ENCODE measurements at regions not wholly inside any gene's neighbourhood (a gene's known extent, or its start where the extent isn't known, plus 50 kb on each side); places are given as distances from the start of the nearest gene placed in this dataset.
A peak's percentile ranks its signal among the peaks of the same experiment; 100 is the strongest.

DNA sequence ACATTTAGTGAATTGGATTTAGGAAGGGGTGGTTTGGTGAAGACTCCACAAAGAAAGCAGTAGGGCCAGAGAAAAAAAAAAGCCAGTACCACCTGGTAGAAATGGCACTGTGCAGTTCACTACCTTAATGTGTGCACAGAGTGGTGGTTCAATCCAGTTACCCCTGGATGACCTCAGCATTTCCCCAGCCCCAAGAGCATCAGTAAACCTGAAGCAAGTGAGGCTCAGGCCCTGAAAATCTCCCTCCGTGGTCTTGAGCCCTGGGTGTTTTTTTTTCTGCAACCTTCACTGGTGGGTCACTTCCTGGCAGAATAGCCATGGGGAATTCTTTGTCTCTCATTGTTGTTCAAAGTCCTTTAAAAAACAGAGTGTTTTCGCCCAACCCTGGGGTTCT lies 202.9 kb downstream of the GADD45G start:
- DNase-seq (ENCODE audit: low read depth), result no peak

DNA sequence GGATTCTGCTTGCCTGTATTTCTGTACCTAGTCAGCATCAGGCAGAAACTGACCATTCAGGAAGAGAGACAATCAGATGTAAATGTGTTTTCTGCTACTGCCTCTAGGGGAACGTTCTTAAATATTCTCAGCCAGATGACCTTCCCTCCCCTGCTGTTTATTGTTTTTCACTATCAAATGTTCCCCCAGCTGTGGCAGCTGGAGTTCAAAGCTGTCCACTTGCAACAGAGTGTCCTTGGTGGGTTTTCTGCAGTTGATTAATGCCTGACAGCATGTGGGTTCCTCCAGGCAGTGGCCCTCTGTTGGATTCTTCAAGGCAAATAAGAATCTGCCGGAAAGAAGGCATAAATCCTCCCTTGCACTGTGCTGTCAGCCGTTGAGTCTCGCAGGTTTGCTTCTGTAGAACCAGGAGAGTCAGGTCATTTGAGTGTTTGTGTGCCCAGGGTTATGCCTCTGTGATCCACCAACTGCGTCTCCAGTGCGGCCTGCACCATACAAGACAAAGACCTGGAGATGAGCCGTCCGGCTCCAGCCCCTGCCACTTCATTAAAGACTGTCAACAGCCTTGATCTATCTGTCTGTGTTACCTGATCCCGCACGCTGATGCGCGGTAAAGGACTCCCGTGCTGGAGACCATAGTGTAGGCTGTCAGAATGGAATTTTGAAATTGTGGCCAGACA lies 203.4 kb downstream of the GADD45G start:
- DNase-seq (ENCODE audit: low read depth), result no peak

DNA sequence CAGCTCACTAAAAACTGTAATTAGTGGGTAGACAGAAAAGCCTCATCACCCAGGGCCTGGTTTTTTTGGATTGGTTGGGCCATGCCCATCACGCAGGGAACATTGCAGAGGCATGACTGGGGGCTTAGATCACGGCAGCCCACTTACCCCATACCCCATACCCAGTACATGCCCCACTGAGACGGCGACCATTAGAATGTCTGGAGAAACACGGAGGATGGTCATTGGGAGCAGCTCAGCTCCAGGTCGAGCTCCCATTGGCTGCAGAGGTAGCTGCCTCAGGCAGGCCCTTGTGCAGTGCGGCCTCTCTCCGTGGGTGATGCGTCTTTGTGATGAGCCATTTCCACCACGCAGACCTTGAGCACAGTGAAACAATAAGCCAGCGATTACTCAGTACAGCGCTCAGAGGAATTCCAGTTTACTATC lies 204.0 kb downstream of the GADD45G start:
- DNase-seq (ENCODE audit: low read depth), result no peak

DNA sequence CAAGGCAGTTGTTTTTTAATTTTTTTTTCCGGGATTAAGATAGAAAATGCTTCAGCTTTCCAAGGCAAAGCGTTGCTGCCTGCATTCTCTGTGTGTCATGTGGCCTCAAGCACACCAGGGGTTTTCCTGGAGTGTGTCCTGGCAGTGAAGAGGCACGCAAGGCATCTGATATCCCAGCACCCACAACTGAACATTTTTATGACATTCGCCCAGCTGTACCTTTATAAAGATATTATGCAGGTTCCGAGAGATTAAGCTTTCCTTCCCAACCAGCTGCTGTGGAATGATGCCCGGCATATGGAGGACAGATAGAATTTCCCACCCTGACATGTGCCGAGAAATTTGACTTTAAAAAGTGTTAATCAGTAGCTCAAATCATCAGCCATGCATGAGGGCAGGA lies 205.6 kb downstream of the GADD45G start:
- DNase-seq (ENCODE audit: low read depth), result peak; percentile 35

DNA sequence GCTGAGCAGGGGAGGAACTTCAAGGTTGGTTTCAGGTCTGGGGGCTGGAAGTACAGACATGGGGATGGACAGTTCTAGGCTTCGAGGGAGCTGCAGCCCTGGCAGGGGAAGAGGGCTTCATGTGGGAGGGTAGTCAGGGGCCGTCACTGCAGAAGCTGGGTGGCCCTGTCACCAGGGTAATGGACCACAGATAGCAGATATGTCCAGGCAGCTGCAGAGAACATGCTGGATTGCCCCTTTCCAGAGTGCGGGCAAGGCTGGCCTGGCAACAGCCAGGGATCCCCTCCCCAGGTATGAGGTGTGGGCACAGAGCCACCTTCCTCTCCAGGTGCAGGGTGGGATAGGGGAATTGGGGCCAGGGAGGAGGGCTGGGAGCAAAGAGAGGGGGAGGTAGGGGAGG lies 206.5 kb downstream of the GADD45G start:
- no peak for DNase-seq (ENCODE audit: low read depth)

DNA sequence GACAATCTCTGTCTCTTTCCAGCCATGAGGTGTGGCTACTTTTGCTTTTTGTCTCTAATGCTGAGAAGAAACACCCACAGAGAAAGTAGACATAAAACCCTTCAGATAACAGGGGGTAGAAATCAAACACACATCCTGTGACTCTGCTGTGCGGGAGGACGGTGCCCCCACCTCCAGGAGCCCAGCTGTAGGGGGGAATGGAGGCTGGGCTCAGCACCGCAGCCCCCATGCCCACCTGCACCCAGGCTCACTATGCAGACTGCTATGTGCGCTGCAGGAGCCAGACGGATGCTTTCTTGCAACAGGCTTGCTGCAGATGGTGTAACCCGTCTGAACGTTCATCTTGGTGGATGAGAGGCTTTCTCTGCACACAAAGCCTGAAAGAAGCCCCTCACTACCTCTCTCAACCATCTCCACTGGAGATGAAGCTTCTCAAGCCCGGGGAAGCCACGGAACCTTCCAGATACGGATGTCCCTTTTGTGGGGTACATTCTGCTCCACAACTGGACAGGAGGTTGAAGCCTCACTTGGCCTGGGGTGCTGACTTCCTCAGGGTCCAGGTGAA lies 207.2 kb downstream of the GADD45G start:
- DNase-seq (ENCODE audit: low read depth), result no peak

DNA sequence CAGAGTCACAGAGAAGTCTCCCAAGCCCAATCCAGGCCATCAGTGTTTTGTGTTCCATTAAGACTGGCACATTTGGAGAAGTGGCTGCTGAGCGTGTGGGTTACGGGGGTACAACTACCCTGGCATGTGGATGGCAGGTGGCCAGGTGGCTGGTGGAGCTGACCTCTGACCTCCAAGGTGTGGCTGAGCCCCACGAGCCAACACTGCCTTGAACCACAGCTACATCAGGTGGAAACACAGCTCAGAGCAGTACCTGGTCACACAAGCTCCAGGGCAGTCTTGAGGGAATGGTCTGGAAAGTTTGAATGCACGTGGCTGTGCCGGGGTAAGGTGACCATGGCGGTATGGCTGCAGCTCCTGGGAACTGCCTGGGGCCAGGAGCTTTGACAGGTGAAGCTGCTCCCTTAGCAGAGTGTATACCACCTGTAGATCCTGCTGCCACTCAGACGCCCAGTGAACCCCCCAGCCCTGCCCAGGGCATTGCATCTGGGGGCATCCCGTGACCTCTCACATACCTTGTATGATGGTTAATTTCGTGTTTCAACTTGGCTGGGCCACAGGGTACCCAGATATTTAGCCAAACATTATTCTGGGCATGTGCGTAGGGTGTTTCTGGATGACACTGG lies 207.9 kb downstream of the GADD45G start:
- DNase-seq (ENCODE audit: low read depth), result no peak

DNA sequence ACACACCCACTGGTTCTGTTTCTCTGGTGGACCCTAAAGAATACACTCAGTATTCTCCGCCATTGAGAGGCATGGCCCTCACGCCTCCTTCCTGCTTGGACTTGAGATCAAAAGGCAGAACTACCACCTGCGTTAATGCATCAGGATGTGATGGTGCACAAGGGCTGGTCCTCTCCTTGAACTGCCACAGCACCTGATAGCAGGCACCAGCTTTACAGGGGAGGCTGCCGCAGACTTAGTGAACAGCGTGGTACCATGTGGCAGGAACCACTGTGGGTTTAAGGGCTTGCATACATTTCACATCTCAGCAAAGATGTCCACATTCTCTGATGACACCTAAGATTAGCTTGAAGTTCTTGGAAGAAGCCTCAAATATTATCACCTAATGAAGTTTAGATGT lies 208.7 kb downstream of the GADD45G start:
- DNase-seq (ENCODE audit: low read depth), result no peak

DNA sequence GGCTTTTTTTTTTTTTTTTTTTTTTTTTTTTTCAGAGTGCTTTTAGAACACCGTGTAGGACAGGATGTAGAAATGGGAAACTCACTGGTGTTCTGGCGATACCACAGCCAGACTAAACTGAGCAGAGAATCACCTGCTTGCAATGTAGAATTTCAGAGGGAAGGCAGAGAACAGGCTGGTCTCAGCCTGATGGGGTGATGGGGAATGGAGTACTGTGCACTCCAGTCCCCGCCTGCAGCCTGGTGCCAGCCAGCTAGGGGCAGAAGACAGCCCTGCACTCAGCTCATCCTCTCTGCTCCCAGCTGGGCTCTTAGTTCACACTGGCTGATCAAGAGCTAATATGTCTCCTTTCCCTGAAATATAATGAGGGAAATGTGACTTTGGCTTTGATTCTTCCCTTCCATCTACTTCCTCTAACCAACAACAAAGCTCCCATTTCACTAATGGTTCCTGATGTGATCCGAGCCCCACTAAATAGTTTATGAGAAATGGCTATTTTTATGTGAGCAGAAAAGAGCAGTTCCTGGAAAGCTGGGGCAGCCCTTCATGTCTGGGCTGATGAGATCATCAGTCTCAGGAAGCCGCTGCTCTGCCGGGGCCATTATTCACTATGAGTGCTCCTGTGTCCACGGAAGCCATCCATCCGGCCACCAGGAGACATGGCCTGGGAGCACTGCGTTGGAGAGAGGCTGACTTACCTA lies 209.7 kb downstream of the GADD45G start:
- DNase-seq (ENCODE audit: low read depth), result peak; percentile 58

DNA sequence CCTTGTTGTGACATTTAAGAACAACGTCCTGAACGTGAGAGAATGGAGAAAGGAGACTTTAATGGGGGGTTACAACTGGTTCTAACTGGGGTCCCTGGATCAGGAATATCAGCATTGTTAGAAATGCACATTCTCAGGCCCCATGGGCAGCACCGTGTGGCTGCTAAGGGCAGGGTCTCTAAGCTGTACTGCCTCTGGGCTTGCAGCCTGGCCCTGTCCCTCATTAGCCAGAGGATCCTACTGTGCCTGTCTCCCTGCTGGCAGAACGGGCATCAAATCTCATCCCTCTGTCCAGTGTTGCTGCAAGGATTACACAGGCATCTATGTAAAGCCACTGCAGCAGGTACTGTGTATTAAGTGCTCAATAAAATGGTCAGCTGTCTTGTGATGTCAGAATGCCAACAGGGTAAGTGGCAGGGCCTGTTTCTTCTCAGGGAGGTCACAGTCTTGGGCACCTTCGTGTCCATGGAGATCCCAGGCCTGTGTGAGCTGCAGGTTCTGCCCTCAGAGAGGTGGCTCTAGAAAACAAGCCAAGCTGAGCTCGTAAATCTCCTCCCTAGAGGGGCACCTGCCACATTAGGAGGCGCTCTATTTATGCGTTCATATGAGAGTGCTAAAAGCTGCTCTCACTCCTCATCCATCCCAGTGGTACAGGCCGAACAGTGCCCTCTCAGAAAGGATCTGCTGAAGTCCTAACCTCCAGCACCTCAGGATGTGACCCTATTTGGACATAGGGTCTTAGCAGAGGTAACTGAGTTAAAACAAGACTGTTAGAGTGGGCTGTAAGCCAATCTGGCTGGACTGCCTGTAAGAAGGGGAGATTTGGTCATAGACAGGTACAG lies 210.5 kb downstream of the GADD45G start:
- no peak for DNase-seq (ENCODE audit: low read depth)

DNA sequence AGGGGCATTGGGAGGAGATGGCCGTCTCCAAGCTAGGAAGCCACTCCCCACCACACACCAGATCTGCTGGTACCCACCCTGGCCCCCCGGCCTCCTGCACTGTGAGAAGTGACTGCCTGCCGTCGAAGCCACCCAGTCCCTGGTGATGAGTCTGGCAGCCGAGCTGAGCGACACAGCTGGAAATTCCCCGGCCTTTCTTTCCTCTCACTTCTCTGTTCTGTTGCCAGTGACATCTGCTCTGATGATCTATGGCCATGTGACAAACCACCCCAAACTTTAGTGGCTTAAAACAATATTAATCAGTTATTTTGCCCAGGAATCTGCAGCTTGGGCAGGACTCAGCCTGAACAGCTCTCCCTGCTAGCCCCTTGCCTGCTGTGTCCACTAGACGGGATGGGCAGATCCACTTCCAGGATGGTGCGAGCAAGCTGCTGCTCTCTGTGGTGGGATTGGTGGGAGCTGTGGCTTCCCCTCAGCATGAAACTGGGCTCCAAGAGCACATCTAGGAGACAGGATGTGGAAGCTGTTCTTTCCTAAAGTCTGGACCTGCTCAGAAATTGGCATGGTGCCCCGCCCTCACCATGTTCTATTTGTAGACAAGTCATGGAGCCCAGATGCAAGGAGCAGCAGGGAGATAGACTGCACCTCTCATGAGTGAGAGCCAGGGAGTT lies 211.2 kb downstream of the GADD45G start:
- no peak for DNase-seq (ENCODE audit: low read depth)

DNA sequence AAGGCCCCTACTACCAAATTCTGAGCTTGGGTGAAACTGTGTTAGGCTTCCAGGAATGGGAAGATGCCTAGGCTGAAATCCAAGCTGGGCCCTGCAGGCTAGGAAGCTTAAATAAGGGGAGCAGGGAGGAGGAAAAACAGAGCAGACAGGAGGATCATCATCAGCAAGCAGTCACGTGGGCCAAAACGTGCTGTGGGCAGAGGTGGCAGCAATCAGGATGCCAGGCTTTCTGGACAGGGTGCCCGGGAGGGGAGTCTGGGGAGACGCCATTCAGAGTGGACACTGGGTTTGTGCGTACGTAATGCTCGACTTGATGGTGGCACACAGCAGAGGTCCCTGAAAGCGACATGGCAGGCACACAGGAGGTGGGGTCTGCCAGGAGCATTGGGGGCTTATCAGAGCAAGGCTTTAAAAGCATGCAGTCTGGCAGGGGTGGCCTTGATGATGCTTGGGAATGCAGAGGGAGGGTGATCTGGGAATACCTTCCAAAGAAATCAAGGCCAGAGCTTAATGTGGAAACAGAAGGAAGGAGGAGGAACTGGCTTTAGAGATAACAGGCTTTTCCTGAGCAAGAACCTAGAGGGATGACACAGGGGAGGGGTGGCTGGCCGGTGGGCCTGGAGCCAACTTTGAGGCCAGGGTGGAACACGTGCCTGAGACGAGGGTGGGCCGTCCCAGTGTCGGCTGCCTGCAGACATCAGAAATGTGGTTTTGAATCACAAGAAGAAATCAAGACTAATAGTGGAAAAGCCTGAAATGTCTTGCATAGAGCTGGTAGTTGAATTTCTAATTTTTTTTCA lies 212.5 kb downstream of the GADD45G start:
- no peak for DNase-seq (ENCODE audit: low read depth)

DNA sequence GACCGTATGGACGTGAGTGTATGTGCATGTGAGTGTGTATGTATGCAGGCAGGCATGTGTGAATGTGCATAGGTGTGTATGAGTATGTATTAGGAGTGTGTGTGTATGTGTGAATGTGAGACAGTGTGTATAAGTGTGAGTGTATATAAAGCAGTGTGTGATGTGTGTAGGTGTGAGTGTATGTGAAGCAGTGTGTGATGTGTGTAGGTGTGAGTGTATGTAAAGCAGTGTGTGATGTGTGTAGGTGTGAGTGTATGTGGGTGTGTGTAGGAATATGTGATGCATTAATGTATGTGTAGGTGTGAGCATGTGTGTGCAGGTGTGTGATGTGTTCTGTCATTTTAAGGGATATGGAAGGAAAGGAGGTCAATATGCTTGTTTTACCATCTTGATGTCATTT lies 215.5 kb downstream of the GADD45G start:
- DNase-seq (ENCODE audit: low read depth), result no peak

DNA sequence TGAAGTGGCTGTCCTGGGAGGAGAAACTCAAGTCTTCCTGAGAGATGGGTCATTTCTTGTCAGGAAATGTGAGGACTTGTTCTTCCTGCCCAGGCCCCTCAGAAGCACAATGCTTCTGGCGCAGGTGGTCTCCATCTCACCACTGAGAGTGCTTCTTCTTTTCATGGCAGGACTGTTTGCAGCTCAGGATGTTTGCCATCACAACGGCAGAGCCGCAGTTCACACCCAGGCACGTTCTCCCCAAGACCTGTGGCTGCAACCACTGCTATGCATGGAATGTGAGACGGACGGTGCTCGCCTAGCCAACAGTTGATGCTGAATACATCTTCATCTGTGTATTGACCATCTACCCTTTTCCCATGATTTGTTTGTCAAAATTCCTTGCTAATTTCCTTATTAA lies 216.3 kb downstream of the GADD45G start:
- DNase-seq (ENCODE audit: low read depth), result peak; percentile 59

DNA sequence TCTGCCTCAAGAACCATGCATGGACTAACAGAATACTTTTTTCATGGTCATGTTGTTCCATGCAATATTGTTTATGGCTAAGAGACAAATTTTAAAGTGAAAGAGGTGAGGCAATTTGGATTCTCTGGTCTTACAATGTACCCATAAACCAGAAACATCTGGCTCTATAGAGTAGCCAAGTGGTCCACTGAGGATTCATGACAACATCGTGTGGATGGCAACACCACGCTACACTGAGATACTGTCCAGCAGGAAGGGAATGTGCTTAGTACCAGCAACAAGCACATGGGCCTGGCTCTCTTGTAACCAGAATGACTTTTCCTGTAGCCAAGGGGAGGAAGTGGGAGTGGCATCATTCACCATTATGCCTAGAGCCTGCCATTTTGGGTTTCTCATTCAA lies 218.2 kb downstream of the GADD45G start:
- no peak for DNase-seq (ENCODE audit: low read depth)

DNA sequence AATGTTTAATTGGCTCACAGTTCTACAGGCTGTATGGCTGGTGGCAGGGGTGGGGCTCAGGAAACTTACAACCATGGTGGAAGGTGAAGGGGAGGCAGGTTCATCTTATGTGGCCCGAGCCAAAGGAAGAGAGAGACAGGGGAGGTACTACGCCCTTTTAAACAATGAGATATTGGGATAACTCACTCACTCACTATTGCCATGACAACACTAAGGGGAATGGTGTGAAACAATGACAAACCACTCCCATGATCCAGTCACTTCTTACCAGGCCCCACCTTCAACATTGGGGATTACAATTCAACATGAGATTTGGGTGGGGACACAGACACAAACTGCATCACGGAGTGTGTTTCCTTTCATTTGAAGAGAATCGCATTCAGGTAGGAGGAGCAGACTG lies 220.9 kb downstream of the GADD45G start:
- DNase-seq (ENCODE audit: low read depth), result no peak

DNA sequence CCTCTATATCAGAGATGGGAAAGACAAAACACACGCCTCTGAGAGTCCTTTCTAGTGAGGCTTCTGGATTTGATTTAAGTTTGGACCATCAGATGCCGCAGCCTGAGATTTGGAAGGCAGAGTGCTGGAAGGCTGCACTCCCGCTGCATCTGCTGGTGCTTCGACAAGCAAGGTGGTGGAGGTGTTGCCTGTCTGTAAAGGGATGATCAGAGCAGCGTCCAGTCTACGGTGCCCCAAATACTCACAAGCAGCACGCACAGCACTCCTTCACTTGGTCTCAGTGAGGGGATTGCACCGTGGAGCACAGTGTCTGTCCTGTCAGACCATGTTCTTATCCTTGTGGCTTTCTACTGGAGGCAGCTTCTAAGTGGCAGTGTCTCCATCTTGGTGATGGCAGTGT lies 221.4 kb downstream of the GADD45G start:
- no peak for DNase-seq (ENCODE audit: low read depth)

DNA sequence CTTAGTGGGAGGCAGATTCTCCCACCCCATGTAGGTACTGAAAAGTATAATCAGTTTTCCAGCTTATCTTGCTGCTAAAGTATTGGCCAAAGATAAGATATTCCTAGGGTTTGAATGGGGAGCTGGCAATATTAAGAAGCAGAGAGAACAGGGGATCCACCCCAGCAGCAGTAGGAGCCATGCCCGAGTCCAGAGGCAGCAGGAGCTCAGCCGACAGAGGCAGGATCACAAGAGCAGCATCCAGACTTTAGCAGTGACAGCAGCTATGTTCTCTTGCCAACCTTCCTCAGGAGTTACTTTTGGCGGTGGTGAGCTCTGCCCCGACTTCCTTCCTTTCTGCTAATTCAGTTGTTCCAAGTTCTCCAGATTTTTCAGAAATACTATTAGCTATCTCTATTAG lies 224.5 kb downstream of the GADD45G start:
- DNase-seq (ENCODE audit: low read depth), result no peak

DNA sequence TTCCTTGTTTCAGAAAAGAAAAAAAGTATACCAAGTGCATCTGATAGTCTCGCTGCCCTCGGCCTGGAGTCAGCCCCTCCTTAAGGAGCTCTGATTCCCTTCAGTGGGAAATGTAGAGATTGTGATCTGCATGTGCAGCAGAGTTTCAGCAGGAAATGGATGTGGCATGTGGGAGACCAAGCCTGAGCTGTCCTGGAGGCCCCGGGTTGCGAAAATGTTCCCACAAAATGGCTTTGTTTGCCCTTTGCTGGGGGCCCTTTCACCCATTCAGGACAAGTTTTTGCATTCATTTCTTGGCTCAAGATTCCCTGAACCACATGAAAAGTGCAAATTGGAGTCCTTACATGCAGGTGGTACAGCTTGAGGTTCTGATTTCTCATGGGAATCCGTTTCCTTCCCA lies 230.9 kb downstream of the GADD45G start:
- peak; percentile 56 for DNase-seq (ENCODE audit: low read depth)

DNA sequence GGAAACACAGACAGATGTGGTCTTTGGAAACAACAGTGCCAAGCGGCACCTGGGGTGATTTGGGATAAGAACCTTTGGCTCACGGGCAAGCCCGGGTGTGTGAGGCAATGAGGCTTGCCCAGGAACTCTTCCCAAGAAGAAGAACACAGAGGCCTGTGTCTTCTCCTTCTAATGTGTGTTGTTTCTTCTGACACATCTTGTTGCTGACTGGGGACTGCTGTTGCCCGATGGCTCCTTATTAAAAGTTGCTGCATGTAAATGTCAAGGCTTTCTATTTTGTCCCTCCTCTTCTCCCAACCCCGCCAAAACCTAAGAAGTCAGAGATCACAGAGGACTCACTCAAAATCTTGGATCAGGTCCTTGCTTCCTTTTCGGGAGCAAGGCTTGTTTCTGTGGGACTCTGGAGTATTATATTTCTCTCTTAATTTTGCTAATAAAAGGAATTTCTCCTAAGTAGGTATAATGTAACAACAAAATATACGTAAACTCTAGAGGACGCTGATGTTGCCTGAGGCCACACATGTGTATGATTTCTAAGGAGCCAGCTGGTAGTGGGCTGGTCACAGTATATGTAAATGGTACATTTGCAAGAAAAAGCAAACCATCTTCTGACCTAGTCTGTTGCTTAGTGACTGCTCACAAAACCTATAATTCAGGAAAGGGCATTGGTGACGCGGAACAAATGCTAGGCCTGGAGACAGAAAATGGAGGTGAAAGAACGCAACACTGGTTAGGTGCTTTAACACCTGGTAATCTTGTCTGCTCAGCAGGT lies 232.5 kb downstream of the GADD45G start:
- no peak for DNase-seq (ENCODE audit: low read depth)

Data from M059J (cell line).